K562 (cell line): ENCODE measurements at regions not wholly inside any gene's neighbourhood (a gene's known extent, or its start where the extent isn't known, plus 50 kb on each side); places are given as distances from the start of the nearest gene placed in this dataset.

Experiments used
- ATAC-seq: fragments of 200-7000 bp; cut with Tn5 transposase; 3 replicates; pipeline ENCODE4 v1.9.1; 2020; ENCODE audit warnings: moderate library complexity
- BruUV-seq: library from RNA; stranded (reverse); fragments of 400-500 nt; replicated peaks from 2 replicates; lab custom pipeline; 2021; lab: Mats Ljungman, UMichigan
- CTCF ChIA-PET: fragments of 300-600 bp; formaldehyde crosslinking; extraction: SDS; loops from one replicate; lab custom pipeline; 2021; ENCODE audit warnings: low intra/inter-chr PET ratio; lab: Yijun Ruan, JAX
- POLR2A ChIA-PET: fragments of 300-600, 350-650 bp; sonication (Branson Sonifier 250); formaldehyde crosslinking; extraction: SDS; loops from one replicate; lab custom pipeline; 2021; ENCODE audit warnings: antibody characterized with exemption, inconsistent platforms; lab: Yijun Ruan, JAX
- DNase-seq, 4 experiments: peaks; one replicate each; pipeline versions ENCODE4 v3.0.0 to v3.0.0-alpha.2; 2011 to 2018; ENCODE audit warnings: low spot score in 3 of 4, mixed read lengths in 3 of 4; ENCODE audit errors: extremely low read depth in 1 of 4
- FAIRE-seq: peaks from 2 replicates; lab custom pipeline; 2011; peaks lifted over from hg19 to GRCh38; lab: Jason Lieb, UNC
- H2AFZ ChIP-seq: 2 replicates; pipeline ENCODE4 v1.6.0; 2011; ENCODE audit warnings: low read depth, low read length, control low read depth, inconsistent platforms
- H3K27ac ChIP-seq: fragments of 200-600 bp; 3 replicates; pipeline ENCODE4 v1.8.0; 2011; ENCODE audit warnings: low read depth, mild to moderate bottlenecking, control low read depth, inconsistent platforms, low read length, moderate library complexity, mixed read lengths; ENCODE audit errors: extremely low read depth
- H3K27me3 ChIP-seq, 2 experiments: fragments of 300-600 bp in 1 of 2; 2 replicates in 1 of 2; 3 replicates in 1 of 2; pipeline versions ENCODE4 v1.6.0 to v1.8.0; 2011; ENCODE audit warnings: inconsistent platforms in 2 of 2, low read length in 2 of 2, mild to moderate bottlenecking in 1 of 2, mixed read lengths in 1 of 2, moderate library complexity in 1 of 2; ENCODE audit not compliant: control insufficient read depth in 2 of 2, insufficient read depth in 2 of 2
- H3K36me3 ChIP-seq: fragments of 300-600 bp; 3 replicates; pipeline ENCODE4 v1.8.0; 2011; ENCODE audit warnings: mild to moderate bottlenecking, low read length, inconsistent platforms; ENCODE audit not compliant: control insufficient read depth, insufficient read depth
- H3K4me1 ChIP-seq, 2 experiments: fragments of 200-600 bp in 1 of 2; replicated peaks in 1 of 2; 2 replicates in 1 of 2; 3 replicates in 1 of 2; pipeline versions ENCODE4 v1.5.1 to v1.8.0; 2011; ENCODE audit warnings: inconsistent platforms in 2 of 2, low read length in 2 of 2, mild to moderate bottlenecking in 1 of 2, mixed read lengths in 1 of 2, moderate library complexity in 1 of 2; ENCODE audit not compliant: control insufficient read depth in 2 of 2, insufficient read depth in 2 of 2
- H3K4me2 ChIP-seq: 2 replicates; pipeline ENCODE4 v1.6.1; 2011; ENCODE audit warnings: low read length, control low read depth, inconsistent platforms, mixed read lengths; ENCODE audit not compliant: insufficient read depth
- H3K4me3 ChIP-seq: fragments of 200-600 bp; sonication (generic), shearing (Covaris generic); 2 replicates; pipeline ENCODE4 v1.5.1; 2016; ENCODE audit warnings: control low read depth, inconsistent platforms
- H3K79me2 ChIP-seq: fragments of 200-600 bp; 3 replicates; pipeline ENCODE4 v1.8.0; 2011; ENCODE audit warnings: low read length, inconsistent platforms; ENCODE audit not compliant: control insufficient read depth, insufficient read depth
- H3K9ac ChIP-seq, 2 experiments: 2 replicates each; pipeline versions ENCODE4 v1.6.0 to v1.6.1; 2011; ENCODE audit warnings: low read depth in 2 of 2, low read length in 2 of 2, control low read depth in 1 of 2, inconsistent platforms in 1 of 2, mild to moderate bottlenecking in 1 of 2, mixed read lengths in 1 of 2; ENCODE audit not compliant: insufficient read depth in 1 of 2
- H3K9me1 ChIP-seq: one replicate; pipeline ENCODE4 v1.6.0; 2011; ENCODE audit warnings: inconsistent platforms, mild to moderate bottlenecking, low read length, moderate library complexity; ENCODE audit not compliant: control insufficient read depth, insufficient read depth
- H3K9me3 ChIP-seq: replicated peaks from 2 replicates; pipeline ENCODE4 v1.5.1; 2011; ENCODE audit warnings: low read depth, low read length, inconsistent platforms; ENCODE audit not compliant: control insufficient read depth, insufficient read depth
- H4K20me1 ChIP-seq: replicated peaks from 2 replicates; pipeline ENCODE4 v1.6.1; 2011; ENCODE audit warnings: low read length, inconsistent platforms, mixed read lengths; ENCODE audit not compliant: control insufficient read depth, insufficient read depth
- BCL6 ChIP-seq: fragments of 250-450 bp; sonication (Bioruptor Pico); IDR thresholded peaks from 2 replicates; pipeline ENCODE4 v1.4.0; 2020
- BCOR ChIP-seq: fragments of 450-650 bp; IDR thresholded peaks from 2 replicates; pipeline ENCODE4 v1.6.1; 2016
- FIP1L1 ChIP-seq: fragments of 200-400 bp; formaldehyde crosslinking; IDR thresholded peaks from 2 replicates; pipeline ENCODE4 v1.6.1; 2018; ENCODE audit warnings: mild to moderate bottlenecking, low read depth, low read length; ENCODE audit not compliant: poor library complexity, severe bottlenecking
- PML ChIP-seq: IDR thresholded peaks from 2 replicates; pipeline ENCODE4 v1.6.1; 2012; ENCODE audit warnings: low read length, inconsistent platforms
- POLR2H ChIP-seq: IDR thresholded peaks from 2 replicates; pipeline ENCODE4 v1.6.1; 2016; ENCODE audit warnings: missing genetic modification characterization, low read depth, mild to moderate bottlenecking, control low read depth, missing compliant biosample characterization, moderate library complexity
- RBM25 ChIP-seq: fragments of 200-400 bp; formaldehyde crosslinking; IDR thresholded peaks from 2 replicates; pipeline ENCODE4 v1.6.1; 2018; ENCODE audit warnings: low read length, low read depth, moderate library complexity; ENCODE audit not compliant: severe bottlenecking
- WGBS: fragments of 100-300 bp; shearing (Covaris generic); methylation state at CpG from one replicate; pipeline ENCODE4 v1.1.6; 2016; ENCODE audit warnings: low coverage, mixed read lengths; ENCODE audit not compliant: insufficient coverage; ENCODE audit errors: missing lambda C conversion rate; 5-methylcytosine and 5-hydroxymethylcytosine counted together
- in situ Hi-C: fragments of 300-500 bp; cut with MboI; formaldehyde crosslinking; loops from 4 replicates; pipeline ENCODE4 v1.15.0; 2018; ENCODE audit warnings: inconsistent platforms, mixed read lengths
- intact Hi-C: fragments of 100-400 bp; cut with micrococcal nuclease; formaldehyde crosslinking; loops from 2 replicates; pipeline ENCODE4 v1.14.2; 2022
- TF ChIP-seq, protein P1 (sequence below): fragments of 450-650 bp; IDR thresholded peaks from 2 replicates; pipeline ENCODE4 v1.6.1; 2016; ENCODE audit warnings: mild to moderate bottlenecking

GRCh38 chr9:108547411-108548135 lies 308.2 kb downstream of the ACTL7B start (continued):
- TF ChIP-seq, protein P1, sequence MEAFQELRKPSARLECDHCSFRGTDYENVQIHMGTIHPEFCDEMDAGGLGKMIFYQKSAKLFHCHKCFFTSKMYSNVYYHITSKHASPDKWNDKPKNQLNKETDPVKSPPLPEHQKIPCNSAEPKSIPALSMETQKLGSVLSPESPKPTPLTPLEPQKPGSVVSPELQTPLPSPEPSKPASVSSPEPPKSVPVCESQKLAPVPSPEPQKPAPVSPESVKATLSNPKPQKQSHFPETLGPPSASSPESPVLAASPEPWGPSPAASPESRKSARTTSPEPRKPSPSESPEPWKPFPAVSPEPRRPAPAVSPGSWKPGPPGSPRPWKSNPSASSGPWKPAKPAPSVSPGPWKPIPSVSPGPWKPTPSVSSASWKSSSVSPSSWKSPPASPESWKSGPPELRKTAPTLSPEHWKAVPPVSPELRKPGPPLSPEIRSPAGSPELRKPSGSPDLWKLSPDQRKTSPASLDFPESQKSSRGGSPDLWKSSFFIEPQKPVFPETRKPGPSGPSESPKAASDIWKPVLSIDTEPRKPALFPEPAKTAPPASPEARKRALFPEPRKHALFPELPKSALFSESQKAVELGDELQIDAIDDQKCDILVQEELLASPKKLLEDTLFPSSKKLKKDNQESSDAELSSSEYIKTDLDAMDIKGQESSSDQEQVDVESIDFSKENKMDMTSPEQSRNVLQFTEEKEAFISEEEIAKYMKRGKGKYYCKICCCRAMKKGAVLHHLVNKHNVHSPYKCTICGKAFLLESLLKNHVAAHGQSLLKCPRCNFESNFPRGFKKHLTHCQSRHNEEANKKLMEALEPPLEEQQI, result no peak
- TF ChIP-seq PML (no peak), RBM25 (no peak), POLR2H (no peak), BCL6 (CRISPR knock-in tag) (no peak)

- ATAC-seq (no peak), FAIRE-seq (no peak), DNase-seq (no peak)
- intact Hi-C loops (no loop called here), in situ Hi-C loops (no loop called here)
- Histone ChIP-seq H3K4me3 (no peak overlapping the region), H3K27ac (no peak overlapping the region), H3K9ac (no peak overlapping the region), H3K79me2 (no peaks in the 10 kb centered on the region), H3K36me3 (no peaks in the 10 kb centered on the region), H3K9me1 (no peaks in the 10 kb centered on the region), H3K4me2 (no peak overlapping the region), H2AFZ (no peak overlapping the region), H3K9me3 (no peaks in the 10 kb centered on the region), H3K27me3 (peaks cover 0 to 12% of the 10 kb centered on the region in 2 experiments; a peak in 2 of 5 replicates), H4K20me1 (no peaks in the 10 kb centered on the region), H3K4me1 (no peaks in the 10 kb centered on the region)
- ChIA-PET POLR2A (no interaction called here), CTCF (no interaction called here)
- WGBS, result 0% methylated on average over 2 of the region's 2 CpGs
- TF ChIP-seq FIP1L1 (no peak), BCOR (no peak)
- no TSS peak for BruUV-seq
Observed at GRCh38 chr9:108546215-108546614, 309.6 kb downstream of the ACTL7B start.
